GM12878 (cell line): ENCODE measurements at regions not wholly inside any gene's neighbourhood (a gene's known extent, or its start where the extent isn't known, plus 50 kb on each side); places are given as distances from the start of the nearest gene placed in this dataset.

Source experiments
- ATAC-seq: fragments of 200-7000 bp; cut with Tn5 transposase; 3 replicates; pipeline ENCODE4 v1.9.1; 2020; ENCODE audit warnings: mild to moderate bottlenecking, moderate library complexity
- BruUV-seq: library from RNA; stranded (reverse); fragments of 400-500 nt; replicated peaks from 2 replicates; lab custom pipeline; 2021; lab: Mats Ljungman, UMichigan
- CTCF ChIA-PET: fragments of 300-600 bp; sonication (Branson Sonifier 250); formaldehyde crosslinking; extraction: SDS; loops from one replicate; lab custom pipeline; 2021; ENCODE audit warnings: inconsistent platforms; lab: Yijun Ruan, JAX
- POLR2A ChIA-PET: fragments of 350-600 bp; formaldehyde crosslinking; extraction: SDS; loops from one replicate; lab custom pipeline; 2021; ENCODE audit warnings: inconsistent platforms; lab: Charles Lee
- RAD21 ChIA-PET: fragments of 300-600 bp; sonication (Branson Sonifier 250); formaldehyde crosslinking; loops from one replicate; lab custom pipeline; 2023; ENCODE audit warnings: antibody characterized with exemption; ENCODE audit not compliant: unreplicated experiment; lab: Charles Lee
- SMC1A ChIA-PET: fragments of 300-600 bp; sonication (Branson Sonifier 250); formaldehyde crosslinking; loops from one replicate; lab custom pipeline; 2023; ENCODE audit not compliant: unreplicated experiment, uncharacterized antibody; lab: Charles Lee
- DNase-seq: peaks from one replicate; pipeline ENCODE4 v3.0.0-alpha.2; 2011; ENCODE audit warnings: low read depth, low spot score
- FAIRE-seq: peaks from 3 replicates; lab custom pipeline; 2011; peaks lifted over from hg19 to GRCh38; lab: Jason Lieb, UNC
- H2AFZ ChIP-seq: 2 replicates; pipeline ENCODE4 v1.6.0; 2011; ENCODE audit warnings: low read depth, low read length, control low read depth; ENCODE audit not compliant: control insufficient read depth
- H3K27ac ChIP-seq: 2 replicates; pipeline ENCODE4 v1.5.1; 2011; ENCODE audit warnings: control low read depth; ENCODE audit not compliant: control insufficient read depth, insufficient read depth
- H3K27me3 ChIP-seq, 2 experiments: replicated peaks in 1 of 2; 2 replicates each; pipeline versions ENCODE4 v1.6.0 to v1.6.1; 2011; ENCODE audit warnings: low read length in 1 of 2; ENCODE audit not compliant: control insufficient read depth in 2 of 2, insufficient read depth in 2 of 2
- H3K36me3 ChIP-seq, 2 experiments: 2 replicates each; pipeline ENCODE4 v1.5.1; 2011; ENCODE audit warnings: low read length in 1 of 2; ENCODE audit not compliant: control insufficient read depth in 2 of 2, insufficient read depth in 2 of 2
- H3K4me1 ChIP-seq: 2 replicates; pipeline ENCODE4 v1.6.1; 2011; ENCODE audit warnings: mild to moderate bottlenecking, low read length, moderate library complexity, mixed read lengths; ENCODE audit not compliant: control insufficient read depth, insufficient read depth
- H3K4me2 ChIP-seq: 2 replicates; pipeline ENCODE4 v1.6.0; 2011; ENCODE audit warnings: control low read depth; ENCODE audit not compliant: control insufficient read depth, insufficient read depth
- H3K4me3 ChIP-seq: fragments of 200-600 bp; sonication (generic); 2 replicates; pipeline ENCODE4 v1.5.1; 2016
- H3K79me2 ChIP-seq: 2 replicates; pipeline ENCODE4 v1.6.0; 2011; ENCODE audit warnings: low read length; ENCODE audit not compliant: control insufficient read depth, insufficient read depth
- H3K9ac ChIP-seq: 2 replicates; pipeline ENCODE4 v1.8.0; 2011; ENCODE audit warnings: low read length, control low read depth, mixed read lengths; ENCODE audit not compliant: control insufficient read depth, insufficient read depth
- H3K9me3 ChIP-seq: replicated peaks from 3 replicates; pipeline ENCODE4 v1.5.1; 2011; ENCODE audit warnings: mild to moderate bottlenecking, low read length; ENCODE audit not compliant: control insufficient read depth, insufficient read depth
- H4K20me1 ChIP-seq: 2 replicates; pipeline ENCODE4 v1.6.0; 2011; ENCODE audit not compliant: control insufficient read depth, insufficient read depth
- BACH1 ChIP-seq: fragments of 450-650 bp; IDR thresholded peaks from 2 replicates; pipeline ENCODE4 v1.6.1; 2017; ENCODE audit warnings: mild to moderate bottlenecking, borderline replicate concordance
- BHLHE40 ChIP-seq, 2 experiments: fragments of 450-650 bp in 1 of 2; IDR thresholded peaks; 2 replicates each; pipeline ENCODE4 v1.6.1; 2011 to 2017; ENCODE audit warnings: low read depth in 2 of 2, borderline replicate concordance in 1 of 2, improper control_type of control experiment in 1 of 2, low read length in 1 of 2, mild to moderate bottlenecking in 1 of 2
- CHD1 ChIP-seq: IDR thresholded peaks from 2 replicates; pipeline ENCODE4 v1.6.1; 2012; ENCODE audit warnings: low read depth, low read length, improper control_type of control experiment
- GABPA ChIP-seq: IDR thresholded peaks from 2 replicates; pipeline ENCODE4 v1.6.1; 2014; ENCODE audit warnings: antibody characterized with exemption, low read depth, mild to moderate bottlenecking, inconsistent platforms
- HDAC2 ChIP-seq: fragments of 200-600 bp; sonication (generic); IDR thresholded peaks from 2 replicates; pipeline ENCODE4 v1.6.1; 2017
- IKZF1 ChIP-seq: fragments of 450-650 bp; conservative IDR thresholded peaks from 2 replicates; pipeline ENCODE4 v1.6.1; 2017; ENCODE audit warnings: antibody characterized with exemption, mild to moderate bottlenecking
- IKZF2 ChIP-seq, 2 experiments: fragments of 450-650 bp; IDR thresholded peaks; 2 replicates each; pipeline ENCODE4 v1.6.1; 2017; ENCODE audit warnings: mild to moderate bottlenecking in 2 of 2, moderate library complexity in 2 of 2
- KDM1A ChIP-seq: fragments of 200-600 bp; sonication (generic); IDR thresholded peaks from 2 replicates; pipeline ENCODE4 v1.6.1; 2016; ENCODE audit warnings: borderline replicate concordance
- LARP7 ChIP-seq: fragments of 450-650 bp; IDR thresholded peaks from 2 replicates; pipeline ENCODE4 v1.6.1; 2017; ENCODE audit warnings: mild to moderate bottlenecking
- RUNX3 ChIP-seq: IDR thresholded peaks from 2 replicates; pipeline ENCODE4 v1.6.1; 2012; ENCODE audit warnings: low read length, inconsistent platforms
- SIX5 ChIP-seq: IDR thresholded peaks from 2 replicates; pipeline ENCODE4 v1.6.1; 2011; ENCODE audit warnings: mild to moderate bottlenecking, low read depth, low read length, moderate library complexity; ENCODE audit not compliant: severe bottlenecking
- SREBF1 ChIP-seq: IDR thresholded peaks from 2 replicates; pipeline ENCODE4 v1.6.1; 2012; ENCODE audit warnings: mild to moderate bottlenecking, low read length
- TARDBP ChIP-seq: IDR thresholded peaks from 2 replicates; pipeline ENCODE4 v1.6.1; 2016; ENCODE audit warnings: borderline replicate concordance
- TCF3 ChIP-seq: IDR thresholded peaks from 2 replicates; pipeline ENCODE4 v1.6.1; 2012; ENCODE audit warnings: low read depth, mild to moderate bottlenecking, low read length, borderline replicate concordance; ENCODE audit not compliant: insufficient read depth
- ZBTB33 ChIP-seq: fragments of 450-650 bp; IDR thresholded peaks from 2 replicates; pipeline ENCODE4 v1.6.1; 2017; ENCODE audit warnings: mild to moderate bottlenecking
- ZNF687 ChIP-seq: fragments of 450-650 bp; IDR thresholded peaks from 2 replicates; pipeline ENCODE4 v1.6.1; 2017; ENCODE audit warnings: mild to moderate bottlenecking, moderate library complexity
- WGBS: methylation state at CpG from one replicate; pipeline ENCODE4 v1.1.6; 2016; ENCODE audit warnings: low lambda C conversion rate; ENCODE audit not compliant: insufficient replicate concordance, insufficient coverage; ENCODE audit errors: missing lambda C conversion rate; 5-methylcytosine and 5-hydroxymethylcytosine counted together
- in situ Hi-C: fragments of 300-500 bp; cut with MboI; formaldehyde crosslinking; loops from 9 replicates; pipeline ENCODE4 v1.14.3; 2018; ENCODE audit warnings: mixed read lengths
- intact Hi-C: fragments of 100-400 bp; cut with micrococcal nuclease; formaldehyde crosslinking; loops from one replicate; pipeline ENCODE4 v1.14.2; 2022; ENCODE audit not compliant: unreplicated experiment
- TF ChIP-seq, protein P1 (sequence below): IDR thresholded peaks from 2 replicates; pipeline ENCODE4 v1.6.1; 2012; ENCODE audit warnings: low read depth, low read length, improper control_type of control experiment

- POLR2A ChIA-PET, result no interaction called here
- Histone ChIP-seq H3K9ac (no peak overlapping the region), H3K4me1 (peaks cover 29% of the 10 kb centered on the region), H3K36me3 (no peaks in the 10 kb centered on the region)
- TF ChIP-seq IKZF1, result no peak
- TF ChIP-seq LARP7, result no peak
- no peak for TF ChIP-seq KDM1A
- TF ChIP-seq ZNF687, result no peak
- no peak for TF ChIP-seq RUNX3
- TF ChIP-seq CHD1, result no peak
- TF ChIP-seq TCF3, result no peak
- TF ChIP-seq SIX5, result no peak
- TF ChIP-seq, protein P1, sequence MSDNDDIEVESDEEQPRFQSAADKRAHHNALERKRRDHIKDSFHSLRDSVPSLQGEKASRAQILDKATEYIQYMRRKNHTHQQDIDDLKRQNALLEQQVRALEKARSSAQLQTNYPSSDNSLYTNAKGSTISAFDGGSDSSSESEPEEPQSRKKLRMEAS, result no peak
- no peak for TF ChIP-seq GABPA
- TF ChIP-seq TARDBP, result no peak
- TF ChIP-seq ZBTB33, result no peak
- TF ChIP-seq SREBF1, result no peak
- no peak for TF ChIP-seq IKZF2 (IDR thresholded peaks at IDR 0.05)
- no peak for TF ChIP-seq HDAC2
- no peak for TF ChIP-seq BACH1
- TF ChIP-seq BHLHE40 (IDR thresholded peaks at IDR 0.05; ENCODE audit: borderline replicate concordance in 1 of 2, low read depth in 2 of 2, low read length in 1 of 2), result no peak
- TF ChIP-seq, all 136 proteins: peak for 0
- in situ Hi-C loops (no loop called here), intact Hi-C loops (loop anchor here (5.0 to 10.0 kb wide), 2 partner anchors 87 to 371 kb away; partner anchors contain the start of gene CD53)
- CTCF ChIA-PET, result interaction anchor here (0.6 to 6.9 kb wide), 13 partner anchors 10 to 1643 kb away, joined by 3 to 91 read pairs (median 7); no protein-coding TSS in a partner anchor
- no peak overlapping the region for H3K4me3 ChIP-seq
- H3K9me3 ChIP-seq, result peaks cover 7% of the 10 kb centered on the region; the same call in 1 of the 3 replicates
- H3K4me2 ChIP-seq, result peak overlapping the region; percentile 41; the same call in 1 of the 2 replicates
- ATAC-seq (no peak), DNase-seq (no peak), FAIRE-seq (no peak)
- no TSS peak for BruUV-seq
- 70% methylated on average over 2 of the region's 2 CpGs for WGBS
- peak overlapping the region; percentile 59 for H2AFZ ChIP-seq
- no peaks in the 10 kb centered on the region for H3K79me2 ChIP-seq
- no peaks in the 10 kb centered on the region for H4K20me1 ChIP-seq
- no peaks in the 10 kb centered on the region for H3K27me3 ChIP-seq
- RAD21 ChIA-PET, result interaction anchor here (1.2 to 6.6 kb wide), 3 partner anchors 166 to 207 kb away, joined by 3 to 79 read pairs (median 6); no protein-coding TSS in a partner anchor
- SMC1A ChIA-PET, result interaction anchor here (1.1 to 7.8 kb wide), 5 partner anchors 20 to 207 kb away, joined by 3 to 89 read pairs (median 7); no protein-coding TSS in a partner anchor
- H3K27ac ChIP-seq, result peak overlapping the region; percentile 98
These were observed 87.3 kb upstream of the CD53 start for GRCh38 chr1:110785612-110786011.
